SK-N-SH treated with all-trans-retinoic acid at 6 μM for 48 hours (cell line): ENCODE measurements at regions not wholly inside any gene's neighbourhood (a gene's known extent, or its start where the extent isn't known, plus 50 kb on each side); places are given as distances from the start of the nearest gene placed in this dataset.

ENCODE experiments used
- ARNTL ChIP-seq: fragments of 450-650 bp; formaldehyde crosslinking; IDR thresholded peaks from 2 replicates; pipeline ENCODE4 v1.5.0; 2020; ENCODE audit warnings: low read depth, mild to moderate bottlenecking, moderate library complexity, borderline replicate concordance
- CREB5 ChIP-seq: fragments of 250-450 bp; sonication (Bioruptor Pico); IDR thresholded peaks from 2 replicates; pipeline ENCODE4 v1.5.1; 2020; ENCODE audit warnings: low read depth, mild to moderate bottlenecking, moderate library complexity
- CSRNP3 ChIP-seq: fragments of 250-450 bp; sonication (Bioruptor Pico); IDR thresholded peaks from 2 replicates; pipeline ENCODE4 v1.5.1; 2021; ENCODE audit warnings: mild to moderate bottlenecking, moderate library complexity
- ESRRG ChIP-seq: fragments of 250-450 bp; sonication (Bioruptor Pico); IDR thresholded peaks from 2 replicates; pipeline ENCODE4 v1.6.1; 2021; ENCODE audit warnings: mild to moderate bottlenecking
- PATZ1 ChIP-seq: fragments of 250-450 bp; sonication (Bioruptor Pico); IDR thresholded peaks from 2 replicates; pipeline ENCODE4 v1.8.0; 2020; ENCODE audit warnings: mild to moderate bottlenecking, moderate library complexity, borderline replicate concordance
- PPARA ChIP-seq: fragments of 250-450 bp; sonication (Bioruptor Pico); IDR thresholded peaks from 2 replicates; pipeline ENCODE4 v1.5.0; 2020; ENCODE audit warnings: mild to moderate bottlenecking, borderline replicate concordance
- TSHZ2 ChIP-seq: fragments of 250-450 bp; sonication (Bioruptor Pico); IDR thresholded peaks from 2 replicates; pipeline ENCODE4 v1.5.0; 2020; ENCODE audit warnings: mild to moderate bottlenecking, moderate library complexity
- ZC3H10 ChIP-seq: fragments of 250-450 bp; sonication (Bioruptor Pico); IDR thresholded peaks from 2 replicates; pipeline ENCODE4 v1.5.1; 2021; ENCODE audit warnings: mild to moderate bottlenecking, moderate library complexity
- ZFP3 ChIP-seq: fragments of 250-450 bp; sonication (Bioruptor Pico); IDR thresholded peaks from 2 replicates; pipeline ENCODE4 v1.5.0; 2020; ENCODE audit warnings: mild to moderate bottlenecking, moderate library complexity
- ZFP30 ChIP-seq: fragments of 450-650 bp; formaldehyde crosslinking; IDR thresholded peaks from 2 replicates; pipeline ENCODE4 v1.5.0; 2022; ENCODE audit warnings: mild to moderate bottlenecking, moderate library complexity
- ZNF565 ChIP-seq: fragments of 450-650 bp; formaldehyde crosslinking; conservative IDR thresholded peaks from 2 replicates; pipeline ENCODE4 v1.5.0; 2020; ENCODE audit warnings: low read depth, mild to moderate bottlenecking, moderate library complexity

GRCh38 chr2:234145511-234145910 lies 95.0 kb downstream of the SPP2 start:
- no peak for TF ChIP-seq TSHZ2 (CRISPR knock-in tag)
- no peak for TF ChIP-seq ARNTL (CRISPR knock-in tag)
- TF ChIP-seq PATZ1 (CRISPR knock-in tag) = no peak
- TF ChIP-seq ZC3H10 = no peak
- TF ChIP-seq ESRRG (CRISPR knock-in tag) = no peak
- TF ChIP-seq CREB5 (CRISPR knock-in tag) = no peak
- TF ChIP-seq PPARA (CRISPR knock-in tag) = no peak
- no peak for TF ChIP-seq CSRNP3 (CRISPR knock-in tag)
- TF ChIP-seq ZNF565 = no peak
- no peak for TF ChIP-seq ZFP3 (CRISPR knock-in tag)
- TF ChIP-seq ZFP30 = no peak
